ENCODE measurements at regions not wholly inside any gene's neighbourhood (a gene's known extent, or its start where the extent isn't known, plus 50 kb on each side); places are given as distances from the start of the nearest gene placed in this dataset.

DNA sequence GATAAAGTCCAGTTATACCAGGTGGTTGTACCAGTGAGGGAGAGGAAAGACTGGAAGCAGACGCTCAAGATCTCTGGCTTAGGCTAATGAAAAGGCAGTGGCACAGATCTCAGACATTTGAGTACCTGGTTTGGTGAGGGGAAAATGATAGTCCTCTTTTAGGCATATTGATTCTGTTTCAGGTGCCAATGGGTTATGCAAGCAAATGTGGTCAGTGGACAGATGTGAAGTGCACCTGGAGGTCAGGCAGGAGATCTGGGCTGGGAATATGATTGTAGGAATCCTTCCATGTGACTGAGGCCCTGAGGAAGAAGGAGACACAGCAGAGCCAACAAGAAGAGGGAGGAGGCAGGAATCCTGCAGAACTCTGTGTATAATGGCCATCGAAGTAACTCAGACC is 63.7 kb upstream of the SMARCA2 start:
- TF ChIP-seq CTCF (IDR thresholded peaks at IDR 0.05 in 2 of 3, conservative IDR thresholded peaks at IDR 0.05 in 1 of 3; ENCODE audit: borderline replicate concordance in 1 of 3, insufficient read depth in 1 of 3, low read depth in 2 of 3, low read length in 2 of 3) (no peak), CEBPB (IDR thresholded peaks at IDR 0.05; ENCODE audit: low read depth) (no peak), SIN3A (IDR thresholded peaks at IDR 0.05; ENCODE audit: low read depth) (no peak), POLR2A (IDR thresholded peaks at IDR 0.05; ENCODE audit: borderline replicate concordance, extremely low read depth, insufficient read depth, insufficient read length) (no peak), RAD21 (IDR thresholded peaks at IDR 0.05; ENCODE audit: low read depth) (no peak), SRF (IDR thresholded peaks at IDR 0.05; ENCODE audit: low read depth) (no peak), SP1 (IDR thresholded peaks at IDR 0.05; ENCODE audit: low read depth) (no peak), EZH2 (IDR thresholded peaks at IDR 0.05) (no peak), EZH2phosphoT487 (IDR thresholded peaks at IDR 0.05; ENCODE audit: borderline replicate concordance) (no peak), POLR2AphosphoS5 (IDR thresholded peaks at IDR 0.05; ENCODE audit: low read depth, low read length) (no peak)

Data from HCT116 (cell line).